Gastroesophageal sphincter (tissue), 4 donors: ENCODE measurements at regions not wholly inside any gene's neighbourhood (a gene's known extent, or its start where the extent isn't known, plus 50 kb on each side); places are given as distances from the start of the nearest gene placed in this dataset.

Experiments
- ATAC-seq: fragments of 150-250 bp; one replicate; pipeline ENCODE4 v1.9.1; 2016; ENCODE audit warnings: mild to moderate bottlenecking, moderate library complexity
- H3K27ac ChIP-seq, 4 donors: fragments of 200-600 bp; sonication (generic) in 3 of 4; 1 replicate in 3 of 4; 2 replicates in 1 of 4; pipeline ENCODE4 v1.5.1; 2016 to 2019
- H3K27me3 ChIP-seq: fragments of 200-600 bp; sonication (generic); one replicate; pipeline ENCODE4 v1.5.1; 2019
- H3K36me3 ChIP-seq, 2 donors: fragments of 200-600 bp; sonication (generic); one replicate each; pipeline ENCODE4 v1.5.1; 2019; ENCODE audit warnings: control low read depth in 1 of 2
- H3K4me1 ChIP-seq, 3 donors: fragments of 200-600 bp; sonication (generic); 1 replicate in 2 of 3; 2 replicates in 1 of 3; pipeline ENCODE4 v1.5.1; 2016 to 2019; ENCODE audit warnings: control low read depth in 2 of 3
- H3K4me3 ChIP-seq, 2 donors: fragments of 200-600 bp; sonication (generic); one replicate each; pipeline ENCODE4 v1.5.1; 2019; ENCODE audit warnings: mild to moderate bottlenecking in 1 of 2, moderate library complexity in 1 of 2
- H3K9me3 ChIP-seq, 3 donors: fragments of 200-600 bp; sonication (generic); one replicate each; pipeline ENCODE4 v1.5.1; 2017 to 2019; ENCODE audit warnings: control low read depth in 2 of 3
- EP300 ChIP-seq: sonication (generic); formaldehyde crosslinking; IDR thresholded peaks from one replicate; pipeline ENCODE4 v1.6.1; 2017; ENCODE audit warnings: antibody characterized with exemption, mild to moderate bottlenecking
- POLR2A ChIP-seq, 2 donors: fragments of 450-650 bp; IDR thresholded peaks; one replicate each; pipeline ENCODE4 v1.6.1; 2017; ENCODE audit warnings: antibody characterized with exemption in 2 of 2, mild to moderate bottlenecking in 2 of 2, moderate library complexity in 1 of 2
- POLR2AphosphoS5 ChIP-seq: sonication (generic); formaldehyde crosslinking; IDR thresholded peaks from one replicate; pipeline ENCODE4 v1.6.1; 2017; ENCODE audit warnings: antibody characterized with exemption
- WGBS, 2 donors: methylation state at CpG; one replicate each; pipeline ENCODE4 v1.1.5; 2018; ENCODE audit warnings: low coverage in 1 of 2; 5-methylcytosine and 5-hydroxymethylcytosine counted together
- TF ChIP-seq, protein P1 (sequence below), 4 experiments: fragments of 200-600 bp in 2 of 4; fragments of 450-650 bp in 2 of 4; sonication (generic) in 1 of 4; IDR thresholded peaks; one replicate each; pipeline ENCODE4 v1.5.1; 2017 to 2019; ENCODE audit warnings: antibody characterized with exemption in 4 of 4, mild to moderate bottlenecking in 2 of 4, moderate library complexity in 2 of 4

DNA sequence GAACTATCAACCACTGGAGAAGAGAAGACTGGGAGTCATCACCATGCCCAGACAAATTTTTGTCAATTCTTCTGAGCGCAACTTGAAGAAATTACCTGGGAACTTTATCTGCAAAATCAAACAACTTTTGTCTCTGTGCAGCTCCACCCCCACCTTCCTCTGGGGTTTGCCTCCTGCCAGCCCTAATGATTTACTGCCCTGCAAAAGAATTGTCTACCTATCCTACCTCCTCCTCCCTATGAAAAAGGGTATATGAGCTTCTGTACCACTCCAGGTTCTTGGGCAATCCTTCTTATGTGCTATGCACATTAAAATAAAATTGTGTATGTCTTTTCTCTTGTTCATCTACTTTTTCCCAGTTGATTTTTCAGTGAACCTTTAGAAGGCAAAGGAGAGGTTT, 191.9 kb downstream of the URB2 start:
- Histone ChIP-seq H3K4me3 (no peak overlapping the region), H3K27me3 (no peaks in the 10 kb centered on the region), H3K27ac (no peak overlapping the region), H3K36me3 (no peaks in the 10 kb centered on the region), H3K4me1 (no peaks in the 10 kb centered on the region), H3K9me3 (no peaks in the 10 kb centered on the region)
- TF ChIP-seq POLR2AphosphoS5 = no peak
- no peak for TF ChIP-seq EP300
- no peak for TF ChIP-seq POLR2A (IDR thresholded peaks at IDR 0.05)
- TF ChIP-seq, protein P1, sequence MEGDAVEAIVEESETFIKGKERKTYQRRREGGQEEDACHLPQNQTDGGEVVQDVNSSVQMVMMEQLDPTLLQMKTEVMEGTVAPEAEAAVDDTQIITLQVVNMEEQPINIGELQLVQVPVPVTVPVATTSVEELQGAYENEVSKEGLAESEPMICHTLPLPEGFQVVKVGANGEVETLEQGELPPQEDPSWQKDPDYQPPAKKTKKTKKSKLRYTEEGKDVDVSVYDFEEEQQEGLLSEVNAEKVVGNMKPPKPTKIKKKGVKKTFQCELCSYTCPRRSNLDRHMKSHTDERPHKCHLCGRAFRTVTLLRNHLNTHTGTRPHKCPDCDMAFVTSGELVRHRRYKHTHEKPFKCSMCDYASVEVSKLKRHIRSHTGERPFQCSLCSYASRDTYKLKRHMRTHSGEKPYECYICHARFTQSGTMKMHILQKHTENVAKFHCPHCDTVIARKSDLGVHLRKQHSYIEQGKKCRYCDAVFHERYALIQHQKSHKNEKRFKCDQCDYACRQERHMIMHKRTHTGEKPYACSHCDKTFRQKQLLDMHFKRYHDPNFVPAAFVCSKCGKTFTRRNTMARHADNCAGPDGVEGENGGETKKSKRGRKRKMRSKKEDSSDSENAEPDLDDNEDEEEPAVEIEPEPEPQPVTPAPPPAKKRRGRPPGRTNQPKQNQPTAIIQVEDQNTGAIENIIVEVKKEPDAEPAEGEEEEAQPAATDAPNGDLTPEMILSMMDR (IDR thresholded peaks at IDR 0.05) = no peak
- no peak for ATAC-seq
- 75 to 100% methylated on average over 1 of the region's 1 CpG for WGBS, 2 donors

- TF ChIP-seq, protein P1 (IDR thresholded peaks at IDR 0.05) = no peak
- TF ChIP-seq POLR2AphosphoS5 (no peak), EP300 (no peak), POLR2A (IDR thresholded peaks at IDR 0.05) (no peak)
- H3K4me3 ChIP-seq = no peak overlapping the region
- no peaks in the 10 kb centered on the region for H3K9me3 ChIP-seq
- no peaks in the 10 kb centered on the region for H3K36me3 ChIP-seq
- WGBS, 2 donors = 36 to 39% methylated on average over 1 of the region's 1 CpG
- no peaks in the 10 kb centered on the region for H3K4me1 ChIP-seq
- ATAC-seq = no peak
- no peaks in the 10 kb centered on the region for H3K27me3 ChIP-seq
- no peak overlapping the region for H3K27ac ChIP-seq
These were observed 193.0 kb downstream of the URB2 start for GRCh38 chr1:229819091-229819490.

DNA sequence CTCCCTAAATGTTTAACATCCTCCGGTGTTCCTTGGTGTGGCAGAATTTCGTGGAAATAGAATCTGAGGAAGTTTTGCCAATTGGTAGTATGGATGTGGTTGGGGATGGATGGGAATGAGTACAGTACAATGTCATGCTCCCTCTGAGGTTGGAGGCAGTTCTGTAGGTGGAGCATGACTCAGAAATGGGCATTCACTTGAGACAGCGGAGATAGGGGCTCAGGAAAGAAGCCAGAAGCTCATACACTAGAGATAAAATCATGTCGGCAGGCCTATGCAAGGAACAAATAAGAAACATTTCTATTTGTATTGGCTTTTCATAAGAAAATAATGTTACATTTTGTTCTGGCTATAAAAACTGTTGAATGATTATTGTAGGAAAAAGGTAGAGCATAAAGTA, 196.0 kb downstream of the URB2 start:
- ATAC-seq = no peak
- 70 to 75% methylated on average over 1 to 4 of the region's 4 CpGs for WGBS, 2 donors
- Histone ChIP-seq H3K36me3 (no peaks in the 10 kb centered on the region), H3K27me3 (no peaks in the 10 kb centered on the region), H3K9me3 (no peaks in the 10 kb centered on the region), H3K4me3 (no peak overlapping the region), H3K4me1 (no peaks in the 10 kb centered on the region), H3K27ac (no peak overlapping the region)
- TF ChIP-seq POLR2AphosphoS5 (no peak), POLR2A (IDR thresholded peaks at IDR 0.05) (no peak), EP300 (no peak)
- TF ChIP-seq, protein P1 (IDR thresholded peaks at IDR 0.05) = no peak

GRCh38 chr1:229825042-229825441, 199.0 kb downstream of the URB2 start:
- no peaks in the 10 kb centered on the region for H3K9me3 ChIP-seq
- no peak overlapping the region for H3K4me3 ChIP-seq
- no peaks in the 10 kb centered on the region for H3K27me3 ChIP-seq
- 87 to 100% methylated on average over 2 of the region's 2 CpGs for WGBS, 2 donors
- peaks cover 0 to 14% (median 3%) of the 10 kb centered on the region in 3 donors for H3K4me1 ChIP-seq
- no peaks in the 10 kb centered on the region for H3K36me3 ChIP-seq
- TF ChIP-seq, protein P1 (IDR thresholded peaks at IDR 0.05) = no peak
- TF ChIP-seq POLR2A (IDR thresholded peaks at IDR 0.05) = no peak
- TF ChIP-seq EP300 = no peak
- no peak for TF ChIP-seq POLR2AphosphoS5
- H3K27ac ChIP-seq = no peak overlapping the region
- ATAC-seq = no peak

- H3K27ac ChIP-seq = peak overlapping the region in 1 of 4 donors; percentile 50
- TF ChIP-seq POLR2AphosphoS5 = peak; percentile 14
- no peak for TF ChIP-seq EP300
- TF ChIP-seq, protein P1 (IDR thresholded peaks at IDR 0.05) = no peak
- no peak for TF ChIP-seq POLR2A (IDR thresholded peaks at IDR 0.05)
These were observed 202.4 kb downstream of the URB2 start for GRCh38 chr1:229828461-229828860.

More at GRCh38 chr1:229828461-229828860, 202.4 kb downstream of the URB2 start:
- Histone ChIP-seq H3K27me3 (no peaks in the 10 kb centered on the region), H3K4me3 (no peak overlapping the region), H3K9me3 (no peaks in the 10 kb centered on the region), H3K4me1 (peaks cover 0 to 14% (median 3%) of the 10 kb centered on the region in 3 donors), H3K36me3 (no peaks in the 10 kb centered on the region)
- WGBS, 2 donors = 25 to 26% methylated on average over 2 of the region's 2 CpGs
- ATAC-seq = peak; percentile 60
